Left cardiac atrium (tissue), 4 donors: ENCODE measurements at regions not wholly inside any gene's neighbourhood (a gene's known extent, or its start where the extent isn't known, plus 50 kb on each side); places are given as distances from the start of the nearest gene placed in this dataset.
"Not testable (repeated sequence)": the region's sequence is repeated elsewhere in the genome, so short reads cannot be mapped to it uniquely, and the experiment has no call there.

ENCODE experiments used
- ATAC-seq, 2 donors: fragments of 200-7000 bp; cut with Tn5 transposase; one replicate each; pipeline ENCODE4 v1.9.1; 2020; ENCODE audit warnings: mild to moderate bottlenecking in 2 of 2, moderate library complexity in 2 of 2
- DNase-seq: peaks from one replicate; pipeline ENCODE4 v3.0.0-alpha.2; 2020
- intact Hi-C, 2 donors: fragments of 100-400 bp; cut with DNase I; formaldehyde crosslinking; loops; one replicate each; pipeline versions ENCODE4 v1.14.1 to v1.15.1; 2022 to 2023
- donor health status: DM: no; HTN: yes; CAD: no.
- donor health status: DM: no; HTN: yes; CAD: no; lungs with severe emphysema.
- donor health status: DM: yes; HTN: yes; CAD: no.
- donor health status: Dilated cardiomyopathy.

DNA sequence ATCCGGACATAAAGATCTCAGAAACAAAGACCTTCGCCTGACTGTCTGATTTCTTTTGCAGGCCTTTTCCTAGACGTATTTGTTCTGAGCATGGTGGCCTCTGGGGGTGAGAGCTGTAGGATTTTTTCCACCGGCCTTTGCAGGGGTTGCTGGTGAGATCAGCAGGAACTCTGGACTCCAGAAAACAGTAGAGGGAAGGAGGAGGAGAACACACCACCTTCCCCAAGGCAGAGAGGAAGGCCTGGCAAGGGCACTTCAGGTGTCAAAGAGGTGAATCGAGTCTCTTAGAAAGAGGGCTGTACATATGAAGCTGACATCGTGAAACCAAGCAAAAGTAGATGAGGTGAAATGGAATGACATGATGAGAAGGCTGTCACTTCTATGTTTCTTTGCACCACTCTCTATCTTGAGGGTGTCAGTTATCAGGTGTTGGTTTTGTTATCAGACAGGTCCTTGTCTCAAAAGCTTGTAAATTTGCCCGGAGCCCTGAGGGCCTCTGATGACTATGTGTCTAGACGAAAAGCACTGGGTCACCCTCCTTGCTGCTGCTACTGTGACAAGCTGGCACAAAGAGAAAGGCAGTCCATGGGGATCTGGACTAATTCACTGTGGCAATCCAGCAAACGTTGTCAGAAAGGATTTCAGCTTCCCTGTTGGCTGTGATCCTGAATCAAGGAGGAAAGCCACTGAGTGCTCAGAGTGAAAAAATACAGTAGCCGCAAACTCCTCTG lies 91.3 kb upstream of the MAP3K7 start:
- intact Hi-C loops, result no loop called here
- peak in 1 of 2 donors; percentile 55 for ATAC-seq
- no peak for DNase-seq

DNA sequence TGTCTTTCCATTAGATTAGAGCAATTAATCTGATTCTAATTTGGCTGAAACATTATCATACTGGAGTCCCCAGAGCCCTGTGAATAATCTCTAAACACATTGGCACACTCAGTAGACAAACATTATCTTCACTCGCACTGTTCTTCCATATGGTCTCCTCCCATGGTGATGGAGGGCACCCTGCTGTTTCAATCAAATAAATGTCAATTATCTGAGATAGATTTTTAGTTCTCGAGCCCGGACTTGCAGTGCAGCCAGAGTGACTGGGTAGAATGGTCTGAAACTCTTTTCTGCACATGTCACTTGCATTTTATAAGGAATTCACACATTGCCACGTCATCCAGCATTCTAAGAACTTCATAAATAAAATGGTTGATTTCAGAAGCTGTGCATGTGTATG lies 90.6 kb upstream of the MAP3K7 start:
- intact Hi-C loops, result no loop called here
- ATAC-seq (no peak), DNase-seq (no peak)

DNA sequence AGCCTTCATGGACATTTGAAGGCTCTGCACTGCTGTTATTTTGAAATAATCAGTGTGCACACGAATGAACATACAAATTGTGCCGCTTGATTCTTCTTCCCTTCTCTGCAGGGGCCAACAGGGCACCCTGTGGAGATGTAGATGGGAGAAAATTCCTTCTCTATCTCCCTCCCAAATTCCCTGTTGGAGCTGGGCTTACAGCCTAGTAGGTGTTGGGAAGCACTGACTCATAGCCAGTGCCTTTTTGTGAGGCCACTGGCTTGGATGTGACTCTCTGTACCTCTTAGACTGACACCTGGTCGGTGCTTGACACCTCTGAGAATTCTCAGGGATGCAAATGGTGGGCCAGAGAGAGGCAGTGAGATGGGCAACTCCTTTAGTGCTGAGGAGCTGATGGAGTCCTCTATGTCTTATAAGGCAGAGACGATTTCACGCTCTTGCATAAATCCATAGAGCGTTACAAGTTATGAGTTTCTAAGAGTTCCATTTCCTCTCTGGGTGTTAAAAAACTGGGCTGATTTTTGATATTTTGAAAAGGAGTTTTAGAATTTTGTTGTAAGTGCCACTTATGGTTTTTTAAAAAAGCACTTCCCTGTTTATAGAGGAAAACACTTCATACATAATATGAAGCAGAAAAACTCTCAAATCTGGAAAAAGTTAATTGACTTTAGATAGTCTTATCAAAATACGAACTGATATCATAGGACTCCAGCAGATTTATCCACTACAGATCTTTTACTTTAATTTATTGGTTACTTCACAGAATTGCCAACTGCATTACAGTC lies 89.8 kb upstream of the MAP3K7 start:
- DNase-seq, result no peak
- intact Hi-C loops, result no loop called here
- no peak for ATAC-seq

DNA sequence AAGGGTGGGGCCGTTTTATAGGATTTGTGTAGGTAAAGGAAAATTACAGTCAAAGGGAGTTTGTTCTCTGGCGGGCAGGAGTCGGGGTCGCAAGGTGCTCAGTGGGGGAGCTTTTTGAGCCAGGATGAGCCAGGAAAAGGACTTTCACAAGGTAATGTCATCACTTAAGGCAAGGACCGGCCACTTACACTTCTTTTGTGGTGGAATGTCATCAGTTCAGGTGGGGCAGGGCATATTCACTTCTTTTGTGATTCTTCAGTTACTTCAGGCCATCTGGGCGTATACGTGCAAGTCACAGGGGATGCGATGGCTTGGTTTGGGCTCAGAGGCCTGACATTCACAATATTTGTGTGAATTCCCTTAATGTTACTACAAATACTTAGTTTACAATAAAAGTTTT lies 88.2 kb upstream of the MAP3K7 start:
- ATAC-seq, intact Hi-C loops, DNase-seq: not testable (repeated sequence)

DNA sequence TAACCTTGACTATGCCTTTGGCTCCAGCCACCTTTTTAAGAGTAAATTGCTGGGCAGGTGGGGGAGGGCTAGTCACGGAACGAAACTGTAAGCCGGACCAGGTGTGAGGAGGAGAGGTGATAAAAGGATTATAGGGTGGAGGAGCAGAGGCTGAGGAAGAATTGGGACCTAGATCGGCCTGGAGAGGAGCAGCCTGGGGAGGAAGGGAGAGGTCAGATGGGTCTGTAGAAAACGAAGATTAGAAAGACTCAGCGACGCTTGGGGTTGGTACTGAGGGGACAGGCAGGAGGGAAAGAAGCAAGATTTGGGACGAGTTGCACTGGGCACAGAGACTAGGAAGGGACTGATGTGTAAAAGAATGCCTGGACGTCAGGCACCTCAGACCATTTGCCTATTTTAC lies 87.2 kb upstream of the MAP3K7 start:
- not testable (repeated sequence) for ATAC-seq

DNA sequence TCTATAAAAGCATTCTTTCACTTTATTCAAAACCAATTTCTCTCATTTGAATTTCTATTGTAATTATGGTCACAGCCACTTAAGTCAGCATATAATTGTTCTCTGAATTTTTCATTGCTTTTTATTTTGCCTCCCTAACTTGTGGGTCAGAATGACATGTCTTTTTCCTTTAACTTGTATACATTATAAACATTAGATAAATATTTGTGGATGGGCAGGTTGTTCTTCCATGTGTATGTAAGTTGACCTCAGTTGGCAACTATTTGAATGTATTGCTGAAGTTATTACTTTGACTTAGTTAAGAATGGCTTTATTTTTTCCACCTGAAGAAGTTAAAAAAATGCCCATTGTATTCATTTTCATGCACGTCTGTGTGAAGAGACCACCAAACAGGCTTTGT lies 83.0 kb upstream of the MAP3K7 start:
- ATAC-seq, result no peak
- intact Hi-C loops, result no loop called here
- no peak for DNase-seq

More for the DNA sequence above, 87.2 kb upstream of the MAP3K7 start:
- intact Hi-C loops, DNase-seq: not testable (repeated sequence)

DNA sequence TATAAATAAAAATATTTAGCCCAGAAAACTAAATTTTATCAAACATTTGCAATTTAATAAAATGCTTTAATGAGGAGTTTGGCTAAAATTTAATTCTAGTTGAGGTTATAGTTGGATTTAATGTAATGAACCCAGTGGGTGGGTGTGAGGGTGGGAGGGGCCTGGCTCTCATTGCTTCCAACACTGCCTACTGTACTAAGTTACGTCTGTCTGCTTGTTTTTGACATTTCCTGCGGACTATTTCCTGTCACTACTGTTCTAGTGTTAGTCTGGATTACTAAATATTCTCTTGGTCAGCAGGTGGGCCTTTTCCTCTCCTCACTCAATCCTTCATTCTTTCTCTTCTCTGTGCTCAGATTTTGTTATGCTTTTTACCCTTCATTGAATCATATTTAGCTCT lies 82.5 kb upstream of the MAP3K7 start:
- intact Hi-C loops, result no loop called here
- no peak for DNase-seq
- no peak for ATAC-seq

DNA sequence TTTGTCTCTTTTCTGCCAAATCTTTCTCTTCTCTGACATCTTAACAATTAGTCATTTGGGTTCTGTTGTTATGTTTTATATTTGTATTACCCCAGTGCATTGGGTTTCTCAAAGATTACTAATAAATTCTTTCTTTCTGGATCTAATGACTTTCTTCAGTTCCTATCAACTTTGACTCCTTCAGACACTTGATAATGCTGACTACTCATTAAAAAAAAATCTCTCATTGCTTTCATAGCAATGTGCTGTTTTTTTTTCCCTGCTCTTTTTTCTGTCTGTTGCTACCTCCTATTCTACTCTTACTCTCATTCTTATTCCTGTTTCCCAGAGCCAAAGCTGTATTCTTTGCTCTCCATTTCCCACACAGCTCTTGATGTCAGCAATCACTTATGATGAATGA lies 81.3 kb upstream of the MAP3K7 start:
- intact Hi-C loops, result no loop called here
- no peak for ATAC-seq
- DNase-seq, result no peak

DNA sequence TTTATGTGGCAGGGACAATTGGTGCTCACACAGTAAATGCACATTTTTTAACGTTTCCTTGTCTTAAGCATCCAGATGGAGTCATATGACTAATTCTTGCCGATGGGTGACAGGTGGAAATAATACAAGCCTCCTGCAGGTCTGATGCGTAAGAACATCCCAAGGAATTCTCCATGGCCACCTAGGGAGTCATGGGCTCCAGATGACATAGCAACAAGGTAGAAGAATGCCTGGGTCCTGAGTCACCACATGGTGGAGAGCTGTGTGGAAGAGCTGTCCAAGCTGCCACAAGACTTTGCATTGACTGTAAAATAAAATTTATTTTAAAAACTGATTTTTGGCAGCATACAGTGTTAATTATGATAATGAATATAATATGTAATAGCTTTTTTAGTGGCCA lies 77.0 kb upstream of the MAP3K7 start:
- DNase-seq (no peak), ATAC-seq (no peak)
- intact Hi-C loops, result no loop called here

DNA sequence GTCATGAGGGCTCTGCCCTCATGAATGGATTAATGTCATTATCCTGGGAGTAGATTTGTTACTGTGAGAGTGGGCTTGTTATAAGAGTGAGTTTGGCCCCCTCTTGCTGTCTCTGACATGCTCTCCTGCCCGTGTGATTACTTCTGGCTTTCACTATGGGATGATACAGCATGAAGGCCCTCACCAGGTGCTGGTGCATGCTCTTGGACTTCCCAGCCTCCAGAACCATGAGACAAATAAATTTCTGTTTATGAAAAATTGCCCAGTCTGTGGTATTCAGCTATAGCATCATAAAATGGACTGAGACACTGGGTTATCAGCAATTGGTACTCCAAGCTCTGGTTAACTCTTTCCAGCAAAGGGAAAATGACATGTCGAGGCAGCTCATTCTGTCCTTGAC lies 76.2 kb upstream of the MAP3K7 start:
- DNase-seq (no peak), ATAC-seq (no peak)
- intact Hi-C loops, result no loop called here

DNA sequence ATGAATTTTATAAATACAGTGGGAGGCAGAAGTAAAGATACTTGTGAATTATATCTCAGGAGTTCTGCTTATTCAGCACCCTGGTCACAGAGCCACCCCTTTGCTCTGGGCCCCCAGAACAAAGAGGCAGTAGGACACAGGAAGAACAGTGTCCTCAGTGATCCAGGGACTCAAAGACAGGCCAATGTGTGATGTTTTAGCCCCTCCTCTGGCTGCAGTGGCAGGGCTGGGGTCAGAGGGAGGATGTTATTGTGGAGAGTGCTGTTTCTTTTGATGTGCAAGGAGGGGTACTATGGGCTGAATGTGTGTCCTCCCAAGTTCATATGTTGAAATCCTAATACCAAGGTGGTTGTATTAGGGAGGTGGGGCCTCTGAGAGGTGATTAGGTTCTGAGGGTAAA lies 74.1 kb upstream of the MAP3K7 start:
- intact Hi-C loops, result no loop called here

DNA sequence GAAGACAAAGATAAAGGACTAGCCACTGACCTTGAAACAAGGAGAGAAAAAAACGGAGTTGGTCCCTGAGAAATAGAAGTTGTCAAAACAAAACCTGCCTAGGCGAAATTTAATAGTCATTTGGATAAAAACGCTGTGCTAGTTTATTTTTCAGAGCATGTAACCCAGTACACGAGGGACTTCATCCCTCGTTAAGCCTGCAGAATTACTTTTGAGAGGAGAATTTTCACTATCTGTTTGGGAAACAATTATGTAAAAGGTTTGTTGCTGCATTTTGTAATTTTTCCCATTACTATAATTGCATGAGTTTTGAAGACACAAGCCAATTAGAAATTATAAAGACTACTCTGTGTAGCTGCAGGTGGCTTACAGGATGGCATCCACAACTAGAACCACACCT lies 71.6 kb upstream of the MAP3K7 start:
- ATAC-seq (no peak), DNase-seq (no peak)
- intact Hi-C loops, result no loop called here

More for the DNA sequence above, 74.1 kb upstream of the MAP3K7 start:
- DNase-seq, result no peak
- ATAC-seq, result no peak

DNA sequence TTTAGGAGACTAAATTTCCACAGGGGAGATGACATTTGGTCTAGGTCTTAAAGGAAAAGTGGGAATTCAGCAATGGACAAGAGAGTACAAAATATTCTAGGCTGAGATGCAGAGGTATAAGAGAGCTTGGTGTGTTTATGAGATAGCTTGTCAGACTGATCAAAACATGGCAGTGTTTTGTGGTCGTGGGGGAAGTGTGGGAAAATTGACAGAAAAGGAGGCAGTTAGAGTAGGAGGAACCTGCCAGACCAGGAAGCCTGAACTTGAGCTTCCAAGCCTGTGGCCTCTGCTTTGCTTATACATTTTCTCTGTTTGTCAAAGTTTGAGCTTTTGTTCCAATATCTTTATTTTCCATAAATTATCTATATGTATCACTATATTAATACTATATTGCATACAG lies 69.5 kb upstream of the MAP3K7 start:
- ATAC-seq, result no peak
- intact Hi-C loops, result no loop called here
- no peak for DNase-seq

DNA sequence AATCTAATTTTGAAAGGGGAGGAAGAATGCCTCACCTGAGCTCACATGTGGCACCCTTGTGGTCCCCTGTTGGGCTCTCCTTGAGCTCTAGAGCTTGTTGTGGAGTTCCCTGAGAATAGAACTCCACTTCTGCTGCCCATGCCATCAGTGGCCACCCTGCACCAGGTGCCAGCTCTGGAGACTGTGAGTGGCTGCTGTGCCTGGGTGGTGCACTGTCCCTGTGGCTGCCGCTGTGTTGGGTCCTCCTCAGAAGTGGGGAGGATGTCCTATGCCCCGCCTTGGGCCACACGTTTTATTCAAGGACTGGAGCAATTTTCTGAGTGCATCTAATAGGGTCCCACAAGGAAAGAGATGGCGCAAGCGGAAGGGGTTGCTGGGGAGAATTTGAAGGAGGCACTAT lies 67.9 kb upstream of the MAP3K7 start:
- intact Hi-C loops, result no loop called here
- no peak for ATAC-seq
- DNase-seq, result no peak

DNA sequence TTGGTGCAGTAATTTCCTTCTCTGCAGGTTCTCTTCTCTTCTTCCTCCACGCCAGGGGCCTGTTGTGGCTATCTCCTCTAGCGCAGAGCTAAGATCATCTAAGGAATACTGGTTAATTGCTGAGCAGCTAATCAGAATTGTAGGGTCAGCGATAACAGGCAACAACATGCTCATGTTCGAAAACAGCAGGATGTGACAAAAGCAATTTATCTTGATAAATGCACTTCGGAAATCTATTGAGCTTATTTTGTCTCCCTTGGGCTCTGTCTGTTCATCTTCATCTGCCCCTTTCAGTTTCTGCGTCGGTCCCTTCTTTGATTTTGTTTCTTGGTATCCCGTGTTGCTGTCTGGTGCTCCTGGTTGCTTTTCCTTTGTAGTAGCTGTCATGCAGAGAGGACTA lies 67.3 kb upstream of the MAP3K7 start:
- no peak for DNase-seq
- no peak for ATAC-seq
- intact Hi-C loops, result no loop called here

DNA sequence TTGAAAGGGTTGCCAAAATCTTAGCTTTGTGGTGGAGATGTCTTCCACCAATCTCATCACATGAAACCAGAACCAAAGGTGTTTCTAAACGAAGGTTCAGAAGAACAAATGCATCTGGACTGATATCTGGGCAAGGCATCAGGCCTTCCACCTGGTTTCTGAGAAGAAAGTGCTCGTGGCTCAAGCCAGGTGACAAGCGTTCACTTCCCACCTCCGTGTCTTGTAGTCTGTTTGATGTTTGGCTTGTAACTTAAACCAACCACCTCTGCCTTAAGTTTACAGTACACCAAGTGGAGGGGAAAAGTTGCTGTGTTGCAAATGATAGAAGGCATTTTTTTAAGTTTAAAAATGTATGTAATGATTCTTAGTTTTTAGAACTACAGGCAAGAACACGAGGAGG lies 66.9 kb upstream of the MAP3K7 start:
- DNase-seq (no peak), ATAC-seq (no peak)
- intact Hi-C loops, result no loop called here

DNA sequence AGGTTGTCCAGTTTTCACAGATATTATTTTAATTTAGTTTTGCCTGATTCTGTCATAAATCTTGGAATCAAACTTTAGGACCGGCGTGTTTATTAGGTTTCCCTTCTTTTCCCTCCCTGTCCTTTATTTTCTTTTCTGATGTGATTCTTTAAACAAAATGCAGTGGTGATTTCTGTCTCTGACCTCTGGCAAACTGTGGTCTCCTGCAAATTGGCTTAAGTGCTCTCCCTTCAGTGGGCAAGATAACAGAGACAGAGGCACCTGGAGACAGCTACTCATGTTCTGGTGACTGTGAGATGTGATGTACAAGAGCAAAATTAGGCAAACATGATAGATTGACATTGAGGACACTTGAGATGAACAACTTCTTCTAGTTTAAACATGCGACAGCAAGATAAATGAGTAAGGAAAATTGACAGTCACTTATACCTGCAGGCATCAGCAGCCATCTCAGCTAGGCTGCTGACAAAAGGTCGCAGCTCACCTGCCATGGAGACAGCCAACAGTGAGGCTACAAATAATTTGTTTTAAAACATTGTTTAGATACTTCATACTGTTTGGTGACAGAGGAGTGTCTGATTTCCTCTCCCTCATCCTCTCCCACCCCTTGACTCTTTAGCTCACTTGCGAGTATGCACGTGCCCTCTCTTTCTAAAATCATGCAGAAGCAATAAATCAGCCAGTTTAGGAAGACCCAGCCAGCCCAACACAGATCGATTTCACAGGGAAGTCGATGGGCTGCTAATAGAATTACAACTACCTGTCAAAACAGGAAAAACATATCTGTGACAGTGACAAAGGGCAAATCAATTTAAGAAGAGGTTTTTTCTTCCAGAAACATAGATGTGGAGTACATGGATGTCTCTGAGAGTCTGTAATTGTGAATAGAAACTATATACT lies 63.4 kb upstream of the MAP3K7 start:
- no peak for ATAC-seq
- no peak for DNase-seq
- intact Hi-C loops, result no loop called here

DNA sequence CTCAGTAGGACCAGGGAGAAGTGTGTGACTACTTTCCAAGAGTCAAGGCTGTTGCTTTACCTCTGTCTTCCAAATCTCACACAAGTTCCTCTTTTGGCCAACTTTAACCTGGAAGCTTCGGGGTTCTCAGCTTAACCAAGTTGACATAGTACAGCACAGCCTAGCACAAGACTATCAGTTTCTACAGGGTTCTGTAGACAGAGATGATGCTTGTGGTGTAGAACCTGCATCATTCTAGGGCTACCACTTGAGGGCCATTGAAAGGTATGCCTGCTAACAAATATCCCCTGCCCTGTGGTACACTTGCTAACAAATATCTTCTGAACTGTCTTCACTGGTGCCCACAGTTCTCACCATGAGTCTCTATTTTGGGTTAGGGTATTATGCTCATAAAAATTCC lies 62.0 kb upstream of the MAP3K7 start:
- intact Hi-C loops, result no loop called here
- DNase-seq (no peak), ATAC-seq (no peak)

DNA sequence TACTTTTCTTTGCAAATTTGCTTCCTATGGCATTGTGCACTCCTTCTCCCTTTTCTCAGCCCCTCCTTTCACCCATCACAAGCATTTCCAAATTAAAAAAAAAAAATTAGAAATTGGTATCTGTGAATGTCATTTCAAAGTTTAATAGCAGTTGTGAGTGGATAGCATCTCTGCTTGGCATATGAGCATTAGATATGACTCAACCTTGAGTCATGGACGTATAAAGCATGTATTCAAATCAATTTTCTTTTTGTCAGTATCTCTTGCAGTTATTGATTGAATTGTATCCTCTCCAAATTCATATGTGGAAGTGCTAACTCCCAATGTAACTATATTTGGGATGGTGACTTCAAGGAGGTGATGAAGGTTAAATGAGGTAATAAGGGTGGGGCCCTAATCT lies 60.1 kb upstream of the MAP3K7 start:
- intact Hi-C loops, result no loop called here
- ATAC-seq, result no peak
- no peak for DNase-seq

DNA sequence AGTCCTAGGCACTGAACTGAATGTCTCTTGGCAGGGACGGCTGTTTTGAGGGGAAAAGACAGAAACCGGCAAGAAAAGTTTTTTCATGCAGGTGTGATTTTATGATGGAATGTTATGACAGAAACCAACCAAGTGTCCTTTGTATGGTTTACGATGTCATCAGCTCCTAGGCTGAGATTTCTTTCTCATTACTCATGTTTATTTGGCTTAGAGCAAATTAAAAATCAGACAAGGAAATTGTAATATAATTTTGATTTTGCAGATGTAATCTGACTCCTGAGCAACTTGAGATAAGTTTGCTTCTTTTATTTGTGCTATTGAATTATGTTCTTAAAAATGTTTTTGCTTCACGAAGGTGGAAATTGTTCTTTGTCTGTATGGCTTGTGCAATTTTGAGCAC lies 58.8 kb upstream of the MAP3K7 start:
- ATAC-seq, result no peak
- no peak for DNase-seq
- intact Hi-C loops, result no loop called here
